Omental fat pad (tissue), 3 donors: ENCODE measurements at regions not wholly inside any gene's neighbourhood (a gene's known extent, or its start where the extent isn't known, plus 50 kb on each side); places are given as distances from the start of the nearest gene placed in this dataset.

Source experiments
- ATAC-seq: fragments of 150-250 bp; one replicate; pipeline ENCODE4 v1.9.1; 2016; ENCODE audit warnings: mild to moderate bottlenecking, moderate library complexity; ENCODE audit not compliant: low FRiP score
- DNase-seq: peaks from one replicate; pipeline ENCODE4 v3.0.0-alpha.2; 2019; ENCODE audit warnings: low spot score
- CTCF ChIP-seq, 3 donors: fragments of 450-650 bp; IDR thresholded peaks; one replicate each; pipeline ENCODE4 v1.5.1; 2016 to 2017; ENCODE audit warnings: antibody characterized with exemption in 3 of 3, mild to moderate bottlenecking in 3 of 3, moderate library complexity in 2 of 3

GRCh38 chr10:78628976-78629375, 439.8 kb upstream of the ZMIZ1 start:
- no peak for ATAC-seq

GRCh38 chr10:78629773-78630172, 439.0 kb upstream of the ZMIZ1 start:
- DNase-seq (no peak), ATAC-seq (no peak)
- TF ChIP-seq CTCF (IDR thresholded peaks at IDR 0.05) = no peak

More at GRCh38 chr10:78628976-78629375, 439.8 kb upstream of the ZMIZ1 start:
- no peak for TF ChIP-seq CTCF (IDR thresholded peaks at IDR 0.05)
- DNase-seq = no peak

GRCh38 chr10:78630944-78631838, 437.6 kb upstream of the ZMIZ1 start:
- ATAC-seq = no peak
- no peak for TF ChIP-seq CTCF (IDR thresholded peaks at IDR 0.05)
- DNase-seq = no peak

- peak; percentile 85 for ATAC-seq
- DNase-seq = no peak
- TF ChIP-seq CTCF (IDR thresholded peaks at IDR 0.05) = no peak
These were observed 434.4 kb upstream of the ZMIZ1 start for GRCh38 chr10:78634389-78634815.

GRCh38 chr10:78634835-78635234, 433.9 kb upstream of the ZMIZ1 start:
- TF ChIP-seq CTCF (IDR thresholded peaks at IDR 0.05) = no peak
- ATAC-seq (peak; percentile 26), DNase-seq (no peak)

- no peak for DNase-seq
- no peak for ATAC-seq
- TF ChIP-seq CTCF (IDR thresholded peaks at IDR 0.05) = no peak
These were observed 429.1 kb upstream of the ZMIZ1 start for GRCh38 chr10:78639629-78640028.
